ENCODE measurements at regions not wholly inside any gene's neighbourhood (a gene's known extent, or its start where the extent isn't known, plus 50 kb on each side); places are given as distances from the start of the nearest gene placed in this dataset.

GRCh38 chr9:115946530-115946929, 207.1 kb upstream of the PAPPA start:
- DNase-seq, result no peak

GRCh38 chr9:115951977-115952376, 201.6 kb upstream of the PAPPA start:
- no peak for DNase-seq

GRCh38 chr9:115952430-115953292, 200.9 kb upstream of the PAPPA start:
- DNase-seq, result no peak

DNA sequence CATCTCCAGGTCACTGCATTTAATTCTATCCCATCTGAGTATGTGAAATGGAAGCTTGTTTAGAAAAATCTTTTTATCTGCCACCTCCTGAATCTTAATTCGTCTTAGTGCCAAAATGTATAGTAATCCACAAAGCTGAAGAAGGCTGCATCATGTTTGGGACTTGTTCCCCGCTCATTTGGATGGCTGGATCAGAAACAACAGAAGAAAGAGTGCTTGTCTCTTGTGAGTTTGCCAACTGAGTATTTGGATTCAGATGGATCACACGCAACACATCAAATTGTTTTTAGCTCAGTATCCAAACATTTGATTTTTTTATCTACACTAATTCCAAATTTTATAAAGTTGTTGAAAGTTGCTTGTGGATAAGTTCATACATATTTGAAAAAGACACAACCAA, 197.2 kb upstream of the PAPPA start:
- DNase-seq, result no peak

DNA sequence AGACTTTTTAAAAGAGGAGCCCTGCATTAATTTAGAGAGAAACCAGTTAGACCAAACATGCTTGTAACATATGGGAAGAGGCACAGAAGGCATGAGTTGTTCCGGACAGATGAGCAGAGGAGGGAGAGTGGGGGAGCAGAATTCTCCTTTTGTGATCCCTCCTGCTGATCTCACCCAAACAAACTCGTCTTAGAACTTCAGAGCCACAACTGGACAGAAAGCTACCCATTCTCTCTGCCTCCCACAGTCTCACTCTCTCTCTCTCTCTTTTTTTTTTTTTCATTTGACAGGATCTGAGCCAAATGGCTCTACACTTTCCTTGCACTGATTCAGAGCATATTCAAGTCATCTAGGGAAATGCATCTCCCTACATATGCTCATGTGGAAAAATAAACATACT, 196.0 kb upstream of the PAPPA start:
- DNase-seq, result no peak

DNA sequence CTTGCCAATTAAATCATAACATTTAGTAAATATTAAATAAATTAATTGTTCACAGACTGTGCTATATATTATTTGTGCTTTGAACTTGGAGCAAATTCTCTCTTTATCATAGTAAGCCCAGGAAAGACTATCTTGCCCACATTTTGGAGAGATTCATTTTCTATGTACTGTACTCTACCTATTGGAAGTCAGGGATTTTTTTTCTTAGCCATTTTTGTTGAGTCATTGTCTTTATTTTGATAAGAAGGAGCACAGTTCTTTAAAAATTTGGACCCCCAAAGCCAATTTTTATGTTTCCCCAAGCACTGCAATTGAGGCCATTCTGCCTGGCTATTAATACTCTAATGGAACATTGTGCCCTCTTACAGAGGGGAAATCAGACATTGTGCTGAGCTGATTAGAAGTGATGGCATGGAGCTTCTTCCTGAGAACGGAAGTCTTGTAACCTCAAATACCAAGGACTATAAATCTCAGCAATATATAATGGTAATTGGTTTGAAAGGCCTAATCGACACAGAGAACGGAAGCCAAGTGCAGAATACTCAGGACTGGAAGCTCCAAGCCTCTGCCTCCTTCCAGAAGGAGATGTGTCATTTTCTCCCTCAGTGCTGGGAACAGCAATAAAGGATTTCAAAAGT, 188.8 kb upstream of the PAPPA start:
- DNase-seq, result no peak

DNA sequence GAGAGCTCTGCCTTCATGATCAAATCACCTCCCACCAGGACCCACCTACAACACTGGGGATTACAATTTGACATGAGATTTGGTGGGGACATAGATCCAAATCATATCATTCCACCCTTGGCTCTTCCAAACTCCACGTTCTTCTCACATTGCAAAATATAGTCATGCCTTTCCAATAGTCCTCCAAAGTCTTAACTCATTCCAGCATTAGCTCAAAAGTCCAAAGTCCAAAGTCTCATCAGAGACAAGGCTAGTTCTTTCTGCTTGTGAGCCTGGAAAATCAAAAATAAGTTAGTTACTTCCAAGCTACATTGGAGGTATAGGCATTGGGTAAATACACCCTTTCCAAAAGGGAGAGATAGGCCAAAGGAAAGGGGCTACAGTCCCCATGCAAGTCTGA, 186.9 kb upstream of the PAPPA start:
- DNase-seq, result no peak

GRCh38 chr9:115969096-115969495, 184.5 kb upstream of the PAPPA start:
- DNase-seq, result no peak

- DNase-seq, result no peak
Observed at GRCh38 chr9:115972362-115972761, 181.2 kb upstream of the PAPPA start.

DNA sequence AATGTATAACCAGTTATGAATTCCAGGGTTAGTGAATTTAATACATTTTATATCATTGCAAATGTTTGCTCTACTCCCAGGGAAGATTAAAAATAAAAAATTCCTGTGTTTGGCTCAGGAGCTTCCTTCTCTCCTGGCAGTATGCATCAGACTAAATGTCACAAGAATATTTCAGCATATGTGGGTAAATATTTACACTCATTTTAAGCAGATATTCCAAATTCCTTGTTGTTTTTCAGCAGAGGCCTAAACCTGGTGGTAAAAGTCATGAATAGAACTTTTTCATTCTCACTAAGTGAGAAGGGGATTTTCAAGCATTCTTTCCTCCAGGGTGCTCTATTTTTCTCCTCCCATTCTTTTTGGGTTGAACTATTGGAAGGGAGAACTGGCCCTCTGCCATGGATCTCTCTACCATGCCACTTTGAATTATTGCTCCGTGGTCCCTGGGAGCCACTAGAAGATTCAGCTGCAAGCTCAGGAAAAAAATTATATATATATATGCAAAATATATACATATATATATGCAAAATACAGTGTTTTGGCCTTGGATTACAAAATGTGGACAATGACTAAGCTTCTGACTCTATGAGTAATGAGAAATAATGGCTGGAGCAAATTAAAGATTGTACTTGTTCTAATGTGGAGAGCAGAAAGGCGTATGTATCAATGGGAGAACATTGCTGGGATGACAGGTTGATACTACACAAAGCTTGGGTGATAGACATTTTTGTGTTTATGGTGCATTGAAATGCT, 180.6 kb upstream of the PAPPA start:
- no peak for DNase-seq

- DNase-seq, result no peak
Observed at GRCh38 chr9:115976781-115977180, 176.8 kb upstream of the PAPPA start.

GRCh38 chr9:115978091-115978490, 175.5 kb upstream of the PAPPA start:
- DNase-seq, result no peak

GRCh38 chr9:115978659-115979096, 174.9 kb upstream of the PAPPA start:
- DNase-seq, result no peak

DNA sequence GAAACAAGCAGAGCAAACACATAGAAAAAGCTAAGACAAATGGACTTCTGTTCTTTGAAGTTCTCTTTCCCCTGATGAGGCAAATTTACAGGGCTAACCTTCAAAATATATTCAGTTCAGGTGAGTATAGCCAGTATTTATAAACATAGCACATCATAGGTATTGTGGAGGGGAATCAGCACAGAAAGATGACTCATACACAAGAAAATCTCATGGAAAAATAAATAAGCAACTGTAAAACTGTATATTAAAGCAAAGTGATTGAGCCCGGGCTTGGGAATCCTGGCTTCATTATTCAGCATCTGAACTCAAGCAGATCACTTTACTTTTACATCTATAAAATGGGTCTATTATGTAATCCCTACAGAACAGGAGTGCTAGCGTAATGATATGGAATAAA, 173.5 kb upstream of the PAPPA start:
- DNase-seq, result no peak

GRCh38 chr9:115980502-115980901, 173.1 kb upstream of the PAPPA start:
- no peak for DNase-seq

DNA sequence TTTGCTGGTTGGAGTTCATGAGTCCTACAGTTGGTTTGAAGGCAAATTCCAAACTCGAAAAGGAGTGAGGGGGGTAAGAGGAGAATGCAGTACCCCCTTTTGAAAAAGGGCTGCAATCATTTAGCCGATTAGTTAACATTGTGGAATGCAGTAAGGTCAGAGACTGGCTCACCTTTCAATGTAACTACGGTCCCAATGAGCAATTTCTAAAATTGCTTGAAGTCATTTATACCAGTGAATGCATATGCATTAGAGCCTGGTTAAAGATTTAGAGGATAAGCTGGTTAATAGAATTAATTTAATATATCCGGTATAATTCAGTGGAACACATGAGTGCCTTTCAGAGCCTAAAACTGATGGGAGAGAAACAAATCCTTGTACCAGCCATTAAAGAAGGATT, 172.6 kb upstream of the PAPPA start:
- no peak for DNase-seq

- DNase-seq, result no peak
Observed at GRCh38 chr9:115983366-115983765, 170.2 kb upstream of the PAPPA start.

DNA sequence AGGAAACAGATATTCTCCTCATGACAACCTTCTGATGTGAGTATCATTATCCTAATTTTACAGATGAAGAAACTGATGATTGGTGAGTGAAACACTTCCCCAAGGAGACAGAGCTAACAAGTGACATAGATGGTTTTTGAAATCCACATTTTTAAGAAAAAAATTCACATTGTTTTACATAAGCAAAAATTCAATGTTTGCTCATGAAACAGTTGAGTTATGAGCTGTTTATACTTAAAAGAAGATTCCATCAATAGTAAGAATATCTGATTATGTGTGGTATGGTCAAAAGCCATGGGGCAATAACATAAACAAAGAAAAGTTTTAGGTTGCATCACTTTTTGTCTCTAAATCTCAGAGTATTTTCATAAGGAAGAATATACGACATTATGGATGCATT, 167.9 kb upstream of the PAPPA start:
- DNase-seq, result no peak

DNA sequence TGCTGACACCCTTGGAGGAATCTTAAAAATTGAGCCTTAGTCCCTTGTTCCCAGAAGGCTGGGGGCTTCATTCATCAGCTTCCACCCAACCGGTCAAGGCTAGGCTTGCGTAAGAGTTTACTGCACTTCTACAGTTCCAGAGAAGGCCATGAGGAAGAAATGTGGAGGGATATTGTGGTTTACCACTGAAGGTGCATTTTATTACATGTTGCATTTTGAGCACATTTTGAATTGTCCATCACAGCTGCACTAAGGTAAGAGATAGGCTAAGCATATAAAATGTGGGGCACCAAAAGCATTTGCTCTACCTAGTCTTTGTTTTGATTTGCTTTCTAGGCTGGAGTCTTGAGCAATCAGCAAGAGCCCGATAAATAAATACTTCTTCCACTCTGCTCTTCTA, 167.1 kb upstream of the PAPPA start:
- no peak for DNase-seq

DNA sequence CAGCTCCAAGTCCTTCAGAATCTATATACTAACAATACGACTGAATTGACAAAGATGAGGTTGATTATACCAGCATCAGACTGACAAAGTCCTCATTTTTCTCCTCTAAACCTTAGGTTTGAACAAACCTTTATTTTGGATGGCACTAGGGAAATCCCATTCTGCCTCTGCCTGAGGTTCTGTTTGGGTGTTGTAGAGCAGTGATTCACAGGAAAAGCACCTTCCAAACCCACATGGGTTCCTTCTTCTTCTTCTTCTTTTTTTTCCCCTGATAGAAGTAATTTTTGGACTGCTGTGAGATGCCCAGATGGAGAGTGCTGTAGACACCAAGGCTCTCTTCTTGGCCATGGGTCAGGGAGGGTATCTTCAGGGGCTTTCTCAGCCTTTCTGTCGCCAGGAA, 164.9 kb upstream of the PAPPA start:
- no peak for DNase-seq

DNA sequence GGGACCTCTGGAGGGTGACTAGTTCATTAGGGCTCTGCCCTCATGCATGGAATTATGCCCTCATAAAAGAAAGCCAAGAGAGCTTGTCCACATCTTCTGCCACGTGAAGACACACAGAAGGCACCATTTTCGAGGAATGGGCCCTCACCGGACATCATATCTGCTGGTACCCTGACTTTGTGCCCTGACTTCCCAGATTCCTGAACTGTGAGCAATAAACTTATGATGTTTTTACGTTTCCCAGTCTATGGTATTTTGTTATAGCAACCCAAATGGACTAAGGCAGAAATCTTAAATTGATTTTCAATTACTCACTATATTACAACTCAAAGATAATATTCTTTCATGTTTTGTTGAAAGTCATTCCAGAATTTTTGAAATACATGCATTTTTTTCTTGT, 163.8 kb upstream of the PAPPA start:
- DNase-seq, result no peak

DNA sequence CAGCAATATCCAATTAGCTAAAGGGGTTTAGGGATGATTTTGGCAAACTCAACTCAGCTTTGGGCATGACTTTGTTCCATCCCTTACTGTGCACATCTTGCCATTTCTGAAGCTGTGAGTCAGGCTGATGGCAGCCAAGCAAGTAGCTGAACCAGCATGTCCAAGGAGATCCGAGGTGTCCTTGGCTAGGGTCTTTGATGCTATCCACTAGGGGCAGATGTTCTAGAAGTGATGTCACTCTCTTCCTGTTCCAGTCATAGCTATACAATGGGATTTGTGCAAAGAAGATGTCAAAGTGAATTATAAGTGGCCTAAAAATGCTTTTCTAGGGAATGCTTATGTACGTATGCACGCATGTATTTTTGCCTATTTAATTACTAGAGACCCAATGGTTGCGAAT, 160.8 kb upstream of the PAPPA start:
- DNase-seq, result no peak

DNA sequence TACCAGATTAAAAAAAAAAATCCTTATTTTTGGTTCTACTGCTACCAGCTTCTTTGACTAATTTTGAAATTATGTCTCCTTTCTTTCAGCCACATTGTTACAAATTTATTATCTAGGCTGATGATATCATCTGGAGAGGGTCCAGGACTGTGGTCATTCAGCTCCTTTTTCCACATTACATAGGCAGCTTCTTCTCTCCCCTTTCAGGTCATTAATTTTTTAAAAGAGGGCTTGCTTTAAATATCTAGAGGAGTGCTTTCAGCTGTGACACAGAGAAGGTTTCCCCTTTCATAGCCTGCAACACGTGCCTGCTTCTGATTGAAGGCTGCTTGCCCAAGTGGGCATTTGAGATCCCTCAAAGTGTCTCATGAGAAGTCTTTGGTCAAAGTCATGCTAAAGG, 155.7 kb upstream of the PAPPA start:
- DNase-seq, result no peak

Measured in occipital lobe (tissue), 1 donor.